ENCODE measurements at regions not wholly inside any gene's neighbourhood (a gene's known extent, or its start where the extent isn't known, plus 50 kb on each side); places are given as distances from the start of the nearest gene placed in this dataset.

- TF ChIP-seq, protein P1, sequence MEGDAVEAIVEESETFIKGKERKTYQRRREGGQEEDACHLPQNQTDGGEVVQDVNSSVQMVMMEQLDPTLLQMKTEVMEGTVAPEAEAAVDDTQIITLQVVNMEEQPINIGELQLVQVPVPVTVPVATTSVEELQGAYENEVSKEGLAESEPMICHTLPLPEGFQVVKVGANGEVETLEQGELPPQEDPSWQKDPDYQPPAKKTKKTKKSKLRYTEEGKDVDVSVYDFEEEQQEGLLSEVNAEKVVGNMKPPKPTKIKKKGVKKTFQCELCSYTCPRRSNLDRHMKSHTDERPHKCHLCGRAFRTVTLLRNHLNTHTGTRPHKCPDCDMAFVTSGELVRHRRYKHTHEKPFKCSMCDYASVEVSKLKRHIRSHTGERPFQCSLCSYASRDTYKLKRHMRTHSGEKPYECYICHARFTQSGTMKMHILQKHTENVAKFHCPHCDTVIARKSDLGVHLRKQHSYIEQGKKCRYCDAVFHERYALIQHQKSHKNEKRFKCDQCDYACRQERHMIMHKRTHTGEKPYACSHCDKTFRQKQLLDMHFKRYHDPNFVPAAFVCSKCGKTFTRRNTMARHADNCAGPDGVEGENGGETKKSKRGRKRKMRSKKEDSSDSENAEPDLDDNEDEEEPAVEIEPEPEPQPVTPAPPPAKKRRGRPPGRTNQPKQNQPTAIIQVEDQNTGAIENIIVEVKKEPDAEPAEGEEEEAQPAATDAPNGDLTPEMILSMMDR (IDR thresholded peaks at IDR 0.05; ENCODE audit: poor library complexity): no peak
- no peak for TF ChIP-seq EZH2phosphoT487 (IDR thresholded peaks at IDR 0.05; ENCODE audit: low read depth, severe bottlenecking, unreplicated experiment)
These were observed 826.3 kb upstream of the CDH2 start for GRCh38 chr18:29003194-29003593.

Measured in hepatocyte (in vitro differentiated cells).